DOHH2 (cell line): ENCODE measurements at regions not wholly inside any gene's neighbourhood (a gene's known extent, or its start where the extent isn't known, plus 50 kb on each side); places are given as distances from the start of the nearest gene placed in this dataset.

Experiments used
- CTCF ChIP-seq: fragments of 200-600 bp; sonication (generic); IDR thresholded peaks from one replicate; pipeline ENCODE4 v1.5.1; 2014; ENCODE audit warnings: antibody characterized with exemption, mild to moderate bottlenecking, low read depth, low read length; ENCODE audit not compliant: poor library complexity, severe bottlenecking
- EZH2phosphoT487 ChIP-seq: fragments of 200-600 bp; sonication (generic); IDR thresholded peaks from 2 replicates; pipeline ENCODE4 v1.6.1; 2017; ENCODE audit warnings: borderline replicate concordance, mild to moderate bottlenecking, antibody characterized with exemption, low read length, moderate library complexity, mixed read lengths

- no peak for TF ChIP-seq CTCF
- no peak for TF ChIP-seq EZH2phosphoT487
Observed at GRCh38 chr4:33577791-33578190, 2666.5 kb downstream of the ARAP2 start.
